ENCODE measurements at regions not wholly inside any gene's neighbourhood (a gene's known extent, or its start where the extent isn't known, plus 50 kb on each side); places are given as distances from the start of the nearest gene placed in this dataset.

- no peak for DNase-seq
Observed at GRCh38 chr1:24983006-24983680, 53.1 kb upstream of the RUNX3 start.

- no peak for DNase-seq
Observed at GRCh38 chr1:24981631-24982005, 51.5 kb upstream of the RUNX3 start.

GRCh38 chr1:24980836-24981630 lies 51.0 kb upstream of the RUNX3 start:
- no peak for DNase-seq
